ENCODE measurements at regions not wholly inside any gene's neighbourhood (a gene's known extent, or its start where the extent isn't known, plus 50 kb on each side); places are given as distances from the start of the nearest gene placed in this dataset.

- WGBS, 2 experiments, result 86 to 88% methylated on average over 1 of the region's 1 CpG
- Histone ChIP-seq H3K36me3 (ENCODE audit: control insufficient read depth, insufficient read depth, low read length) (no peaks in the 10 kb centered on the region), H3K27ac (ENCODE audit: insufficient read depth, low read depth, low read length, poor library complexity, severe bottlenecking) (no peak overlapping the region), H3K4me1 (ENCODE audit: control insufficient read depth, insufficient read depth, low read length) (no peaks in the 10 kb centered on the region), H3K27me3 (ENCODE audit: control insufficient read depth, insufficient read depth, low read length, poor library complexity, severe bottlenecking) (no peaks in the 10 kb centered on the region), H3K9me3 (ENCODE audit: control insufficient read depth, low read length) (no peaks in the 10 kb centered on the region), H3K4me3 (ENCODE audit: insufficient read depth, low read depth, low read length) (no peak overlapping the region)
Observed at GRCh38 chr15:97037080-97037479, 706.6 kb downstream of the NR2F2 start.

- Histone ChIP-seq H3K9me3 (ENCODE audit: control insufficient read depth, low read length) (no peaks in the 10 kb centered on the region), H3K27me3 (ENCODE audit: control insufficient read depth, insufficient read depth, low read length, poor library complexity, severe bottlenecking) (no peaks in the 10 kb centered on the region), H3K4me3 (ENCODE audit: insufficient read depth, low read depth, low read length) (no peak overlapping the region), H3K27ac (ENCODE audit: insufficient read depth, low read depth, low read length, poor library complexity, severe bottlenecking) (no peak overlapping the region), H3K4me1 (ENCODE audit: control insufficient read depth, insufficient read depth, low read length) (no peaks in the 10 kb centered on the region), H3K36me3 (ENCODE audit: control insufficient read depth, insufficient read depth, low read length) (no peaks in the 10 kb centered on the region)
- WGBS, 2 experiments, result 84 to 88% methylated on average over 4 of the region's 4 CpGs
Observed at GRCh38 chr15:97045666-97046421, 715.3 kb downstream of the NR2F2 start.

GRCh38 chr15:97052513-97052912 is 722.0 kb downstream of the NR2F2 start:
- H3K4me1 ChIP-seq (ENCODE audit: control insufficient read depth, insufficient read depth, low read length), result no peaks in the 10 kb centered on the region
- WGBS, 2 experiments, result 90 to 93% methylated on average over 1 to 3 of the region's 3 CpGs
- H3K27ac ChIP-seq (ENCODE audit: insufficient read depth, low read depth, low read length, poor library complexity, severe bottlenecking), result no peak overlapping the region
- H3K27me3 ChIP-seq (ENCODE audit: control insufficient read depth, insufficient read depth, low read length, poor library complexity, severe bottlenecking), result no peaks in the 10 kb centered on the region
- H3K9me3 ChIP-seq (ENCODE audit: control insufficient read depth, low read length), result no peaks in the 10 kb centered on the region
- no peak overlapping the region for H3K4me3 ChIP-seq (ENCODE audit: insufficient read depth, low read depth, low read length)
- H3K36me3 ChIP-seq (ENCODE audit: control insufficient read depth, insufficient read depth, low read length), result no peaks in the 10 kb centered on the region

GRCh38 chr15:97053635-97054034 is 723.1 kb downstream of the NR2F2 start:
- no peak overlapping the region for H3K4me3 ChIP-seq (ENCODE audit: insufficient read depth, low read depth, low read length)
- H3K27ac ChIP-seq (ENCODE audit: insufficient read depth, low read depth, low read length, poor library complexity, severe bottlenecking), result no peak overlapping the region
- H3K4me1 ChIP-seq (ENCODE audit: control insufficient read depth, insufficient read depth, low read length), result no peaks in the 10 kb centered on the region
- no peaks in the 10 kb centered on the region for H3K36me3 ChIP-seq (ENCODE audit: control insufficient read depth, insufficient read depth, low read length)
- H3K9me3 ChIP-seq (ENCODE audit: control insufficient read depth, low read length), result no peaks in the 10 kb centered on the region
- WGBS, 2 experiments, result 7 to 47% methylated on average over 1 to 2 of the region's 2 CpGs
- H3K27me3 ChIP-seq (ENCODE audit: control insufficient read depth, insufficient read depth, low read length, poor library complexity, severe bottlenecking), result no peaks in the 10 kb centered on the region

GRCh38 chr15:97057503-97057902 is 727.0 kb downstream of the NR2F2 start:
- Histone ChIP-seq H3K27ac (ENCODE audit: insufficient read depth, low read depth, low read length, poor library complexity, severe bottlenecking) (no peak overlapping the region), H3K4me3 (ENCODE audit: insufficient read depth, low read depth, low read length) (no peak overlapping the region), H3K9me3 (ENCODE audit: control insufficient read depth, low read length) (no peaks in the 10 kb centered on the region), H3K27me3 (ENCODE audit: control insufficient read depth, insufficient read depth, low read length, poor library complexity, severe bottlenecking) (no peaks in the 10 kb centered on the region), H3K36me3 (ENCODE audit: control insufficient read depth, insufficient read depth, low read length) (no peaks in the 10 kb centered on the region), H3K4me1 (ENCODE audit: control insufficient read depth, insufficient read depth, low read length) (no peaks in the 10 kb centered on the region)
- WGBS, 2 experiments, result 92 to 97% methylated on average over 6 of the region's 6 CpGs

GRCh38 chr15:97059281-97059680 is 728.8 kb downstream of the NR2F2 start:
- Histone ChIP-seq H3K27me3 (ENCODE audit: control insufficient read depth, insufficient read depth, low read length, poor library complexity, severe bottlenecking) (no peaks in the 10 kb centered on the region), H3K36me3 (ENCODE audit: control insufficient read depth, insufficient read depth, low read length) (no peaks in the 10 kb centered on the region), H3K9me3 (ENCODE audit: control insufficient read depth, low read length) (no peaks in the 10 kb centered on the region), H3K4me3 (ENCODE audit: insufficient read depth, low read depth, low read length) (no peak overlapping the region), H3K4me1 (ENCODE audit: control insufficient read depth, insufficient read depth, low read length) (no peaks in the 10 kb centered on the region), H3K27ac (ENCODE audit: insufficient read depth, low read depth, low read length, poor library complexity, severe bottlenecking) (no peak overlapping the region)
- WGBS, 2 experiments, result 87 to 93% methylated on average over 4 of the region's 5 CpGs

GRCh38 chr15:97061392-97061791 is 730.9 kb downstream of the NR2F2 start:
- H3K27me3 ChIP-seq (ENCODE audit: control insufficient read depth, insufficient read depth, low read length, poor library complexity, severe bottlenecking), result no peaks in the 10 kb centered on the region
- H3K27ac ChIP-seq (ENCODE audit: insufficient read depth, low read depth, low read length, poor library complexity, severe bottlenecking), result no peak overlapping the region
- H3K4me3 ChIP-seq (ENCODE audit: insufficient read depth, low read depth, low read length), result no peak overlapping the region
- no peaks in the 10 kb centered on the region for H3K4me1 ChIP-seq (ENCODE audit: control insufficient read depth, insufficient read depth, low read length)
- H3K36me3 ChIP-seq (ENCODE audit: control insufficient read depth, insufficient read depth, low read length), result no peaks in the 10 kb centered on the region
- H3K9me3 ChIP-seq (ENCODE audit: control insufficient read depth, low read length), result no peaks in the 10 kb centered on the region
- 43 to 50% methylated on average over 2 of the region's 2 CpGs for WGBS, 2 experiments

- Histone ChIP-seq H3K27ac (ENCODE audit: insufficient read depth, low read depth, low read length, poor library complexity, severe bottlenecking) (no peak overlapping the region), H3K4me1 (ENCODE audit: control insufficient read depth, insufficient read depth, low read length) (no peaks in the 10 kb centered on the region), H3K36me3 (ENCODE audit: control insufficient read depth, insufficient read depth, low read length) (no peaks in the 10 kb centered on the region), H3K4me3 (ENCODE audit: insufficient read depth, low read depth, low read length) (no peak overlapping the region), H3K27me3 (ENCODE audit: control insufficient read depth, insufficient read depth, low read length, poor library complexity, severe bottlenecking) (no peaks in the 10 kb centered on the region), H3K9me3 (ENCODE audit: control insufficient read depth, low read length) (no peaks in the 10 kb centered on the region)
- 97% methylated on average over 4 of the region's 4 CpGs for WGBS, 2 experiments
Observed at GRCh38 chr15:97071668-97072067, 741.2 kb downstream of the NR2F2 start.

GRCh38 chr15:97072545-97072944 is 742.0 kb downstream of the NR2F2 start:
- Histone ChIP-seq H3K27ac (ENCODE audit: insufficient read depth, low read depth, low read length, poor library complexity, severe bottlenecking) (no peak overlapping the region), H3K9me3 (ENCODE audit: control insufficient read depth, low read length) (no peaks in the 10 kb centered on the region), H3K4me1 (ENCODE audit: control insufficient read depth, insufficient read depth, low read length) (no peaks in the 10 kb centered on the region), H3K27me3 (ENCODE audit: control insufficient read depth, insufficient read depth, low read length, poor library complexity, severe bottlenecking) (no peaks in the 10 kb centered on the region), H3K4me3 (ENCODE audit: insufficient read depth, low read depth, low read length) (no peak overlapping the region), H3K36me3 (ENCODE audit: control insufficient read depth, insufficient read depth, low read length) (no peaks in the 10 kb centered on the region)
- WGBS, 2 experiments, result 58 to 69% methylated on average over 9 of the region's 9 CpGs

- Histone ChIP-seq H3K27ac (ENCODE audit: insufficient read depth, low read depth, low read length, poor library complexity, severe bottlenecking) (no peak overlapping the region), H3K27me3 (ENCODE audit: control insufficient read depth, insufficient read depth, low read length, poor library complexity, severe bottlenecking) (no peaks in the 10 kb centered on the region), H3K4me1 (ENCODE audit: control insufficient read depth, insufficient read depth, low read length) (no peaks in the 10 kb centered on the region), H3K36me3 (ENCODE audit: control insufficient read depth, insufficient read depth, low read length) (no peaks in the 10 kb centered on the region), H3K9me3 (ENCODE audit: control insufficient read depth, low read length) (no peaks in the 10 kb centered on the region), H3K4me3 (ENCODE audit: insufficient read depth, low read depth, low read length) (no peak overlapping the region)
- WGBS, 2 experiments, result 89 to 92% methylated on average over 5 of the region's 5 CpGs
Observed at GRCh38 chr15:97076011-97076410, 745.5 kb downstream of the NR2F2 start.
